GM19351 (cell line): ENCODE measurements at regions not wholly inside any gene's neighbourhood (a gene's known extent, or its start where the extent isn't known, plus 50 kb on each side); places are given as distances from the start of the nearest gene placed in this dataset.

ENCODE experiments used
- ATAC-seq: cut with Tn5 transposase; IDR thresholded peaks from one replicate; pipeline ENCODE4 v1.9.1; 2021; ENCODE audit warnings: mild to moderate bottlenecking, moderate library complexity; ENCODE audit not compliant: unreplicated experiment

GRCh38 chr10:118181021-118181420 lies 134.3 kb upstream of the RAB11FIP2 start:
- no peak for ATAC-seq

- ATAC-seq = no peak
These were observed 128.4 kb upstream of the RAB11FIP2 start for GRCh38 chr10:118175148-118175547.

- ATAC-seq = no peak
These were observed 126.6 kb upstream of the RAB11FIP2 start for GRCh38 chr10:118173296-118173695.

GRCh38 chr10:118171861-118172260 lies 125.1 kb upstream of the RAB11FIP2 start:
- no peak for ATAC-seq

- no peak for ATAC-seq
These were observed 120.4 kb upstream of the RAB11FIP2 start for GRCh38 chr10:118167056-118167700.

GRCh38 chr10:118163217-118163616 lies 116.5 kb upstream of the RAB11FIP2 start:
- ATAC-seq = no peak

- no peak for ATAC-seq
These were observed 114.9 kb upstream of the RAB11FIP2 start for GRCh38 chr10:118161461-118162246.

GRCh38 chr10:118153287-118153686 lies 106.5 kb upstream of the RAB11FIP2 start:
- no peak for ATAC-seq

- no peak for ATAC-seq
These were observed 104.7 kb upstream of the RAB11FIP2 start for GRCh38 chr10:118151461-118151860.

- no peak for ATAC-seq
These were observed 101.5 kb upstream of the RAB11FIP2 start for GRCh38 chr10:118148247-118148646.

GRCh38 chr10:118145256-118145655 lies 98.5 kb upstream of the RAB11FIP2 start:
- ATAC-seq = no peak

- ATAC-seq = no peak
These were observed 94.7 kb upstream of the RAB11FIP2 start for GRCh38 chr10:118141471-118141870.

GRCh38 chr10:118139321-118139720 lies 92.6 kb upstream of the RAB11FIP2 start:
- no peak for ATAC-seq

- no peak for ATAC-seq
These were observed 81.9 kb upstream of the RAB11FIP2 start for GRCh38 chr10:118128675-118129074.

GRCh38 chr10:118118716-118119115 lies 72.0 kb upstream of the RAB11FIP2 start:
- no peak for ATAC-seq

- no peak for ATAC-seq
These were observed 70.1 kb upstream of the RAB11FIP2 start for GRCh38 chr10:118116715-118117449.

- ATAC-seq = no peak
These were observed 69.6 kb upstream of the RAB11FIP2 start for GRCh38 chr10:118116362-118116714.

GRCh38 chr10:118115701-118116100 lies 69.0 kb upstream of the RAB11FIP2 start:
- no peak for ATAC-seq

- no peak for ATAC-seq
These were observed 68.3 kb upstream of the RAB11FIP2 start for GRCh38 chr10:118114992-118115391.

GRCh38 chr10:118112543-118113125 lies 65.9 kb upstream of the RAB11FIP2 start:
- no peak for ATAC-seq

- ATAC-seq = no peak
These were observed 64.0 kb upstream of the RAB11FIP2 start for GRCh38 chr10:118110750-118111149.
